SIG-M5 (cell line): ENCODE measurements at regions not wholly inside any gene's neighbourhood (a gene's known extent, or its start where the extent isn't known, plus 50 kb on each side); places are given as distances from the start of the nearest gene placed in this dataset.
"Not testable (repeated sequence)": the region's sequence is repeated elsewhere in the genome, so short reads cannot be mapped to it uniquely, and the experiment has no call there.

Source experiments
- DNase-seq: peaks from one replicate; lab custom pipeline; 2025; lab: John Stamatoyannopoulos, UW

- no peak for DNase-seq
Observed at GRCh38 chr5:54821445-54822323, 163.7 kb downstream of the ESM1 start.

- DNase-seq: no peak
Observed at GRCh38 chr5:54820346-54821134, 164.9 kb downstream of the ESM1 start.

GRCh38 chr5:54807421-54807820 is 178.0 kb downstream of the ESM1 start:
- DNase-seq: no peak

GRCh38 chr5:54804521-54804920 is 180.9 kb downstream of the ESM1 start:
- no peak for DNase-seq

- no peak for DNase-seq
Observed at GRCh38 chr5:54804086-54804485, 181.3 kb downstream of the ESM1 start.

GRCh38 chr5:54803471-54804011 is 181.9 kb downstream of the ESM1 start:
- no peak for DNase-seq

GRCh38 chr5:54799645-54800044 is 185.7 kb downstream of the ESM1 start:
- DNase-seq: no peak

- DNase-seq: no peak
Observed at GRCh38 chr5:54795777-54796176, 189.6 kb downstream of the ESM1 start.

GRCh38 chr5:54795284-54795683 is 190.1 kb downstream of the ESM1 start:
- no peak for DNase-seq

GRCh38 chr5:54794135-54794975 is 191.0 kb downstream of the ESM1 start:
- DNase-seq: no peak

GRCh38 chr5:54793468-54794134 is 191.8 kb downstream of the ESM1 start:
- DNase-seq: no peak

GRCh38 chr5:54792611-54793404 is 192.6 kb downstream of the ESM1 start:
- no peak for DNase-seq

- DNase-seq: not testable (repeated sequence)
Observed at GRCh38 chr5:54787910-54788309, 197.5 kb downstream of the ESM1 start.

- no peak for DNase-seq
Observed at GRCh38 chr5:54785729-54786591, 199.4 kb downstream of the ESM1 start.

- DNase-seq: no peak
Observed at GRCh38 chr5:54778783-54779182, 206.6 kb downstream of the ESM1 start.

- DNase-seq: no peak
Observed at GRCh38 chr5:54775645-54776044, 209.7 kb downstream of the ESM1 start.

GRCh38 chr5:54774281-54775170 is 210.9 kb downstream of the ESM1 start:
- no peak for DNase-seq

- DNase-seq: no peak
Observed at GRCh38 chr5:54772684-54773083, 212.7 kb downstream of the ESM1 start.

GRCh38 chr5:54772231-54772630 is 213.2 kb downstream of the ESM1 start:
- DNase-seq: no peak
